ENCODE measurements at regions not wholly inside any gene's neighbourhood (a gene's known extent, or its start where the extent isn't known, plus 50 kb on each side); places are given as distances from the start of the nearest gene placed in this dataset.
"Not testable (repeated sequence)": the region's sequence is repeated elsewhere in the genome, so short reads cannot be mapped to it uniquely, and the experiment has no call there.

GRCh38 chr14:28820677-28821076 is 54.1 kb downstream of the FOXG1 start:
- Mint-ChIP-seq H3K27me3 (ENCODE audit: low read depth) (no peaks in the 10 kb centered on the region), H3K36me3 (ENCODE audit: low read depth) (no peaks in the 10 kb centered on the region), H3K27ac (no peak overlapping the region), H3K9me3 (peaks cover 5% of the 10 kb centered on the region), H3K4me3 (no peak overlapping the region), H3K4me1 (no peaks in the 10 kb centered on the region)
- no peak for TF ChIP-seq CTCF (IDR thresholded peaks at IDR 0.05; ENCODE audit: unreplicated experiment in 3 of 3)

DNA sequence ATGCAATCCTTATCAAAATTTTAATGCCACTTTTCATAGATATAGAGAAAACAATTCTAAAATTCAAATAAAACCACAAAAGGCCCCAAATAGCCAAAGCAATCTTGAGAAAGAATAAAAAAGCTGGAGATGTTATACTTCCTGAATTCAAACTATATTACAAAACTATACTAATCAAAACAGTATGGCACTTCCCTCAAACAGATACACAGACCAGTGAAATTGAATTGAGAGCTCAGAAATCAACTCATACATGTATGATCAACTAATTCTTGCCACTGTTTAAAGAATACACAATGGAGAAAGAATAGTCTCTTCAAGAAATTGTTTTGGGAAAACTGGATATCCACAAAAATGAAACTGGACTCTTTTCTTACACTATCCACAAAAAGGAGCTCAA is 55.4 kb downstream of the FOXG1 start:
- H3K4me3 Mint-ChIP-seq = no peak overlapping the region
- no peak for TF ChIP-seq CTCF (IDR thresholded peaks at IDR 0.05; ENCODE audit: unreplicated experiment in 3 of 3)
- H3K27me3 Mint-ChIP-seq (ENCODE audit: low read depth) = no peaks in the 10 kb centered on the region
- H3K27ac Mint-ChIP-seq = no peak overlapping the region
- peaks cover 5% of the 10 kb centered on the region for H3K9me3 Mint-ChIP-seq
- H3K36me3 Mint-ChIP-seq (ENCODE audit: low read depth) = no peaks in the 10 kb centered on the region
- no peaks in the 10 kb centered on the region for H3K4me1 Mint-ChIP-seq

DNA sequence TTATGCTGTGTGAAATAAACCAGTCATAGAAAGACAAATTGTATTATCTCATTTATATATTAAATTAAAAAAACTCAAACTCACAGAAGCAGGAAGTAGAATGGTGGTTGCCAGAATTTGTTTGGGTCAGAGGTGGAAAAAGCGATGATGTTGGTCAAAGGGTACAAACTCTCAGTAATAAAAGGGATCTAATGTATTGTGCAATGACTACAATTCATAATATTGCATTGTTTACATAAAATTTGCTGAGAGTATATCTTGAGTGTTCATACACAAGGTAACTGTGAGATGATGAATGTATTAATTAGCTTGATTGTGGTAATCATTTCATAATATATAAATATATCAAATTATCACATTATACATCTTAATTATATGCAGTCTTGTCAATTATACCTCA is 56.7 kb downstream of the FOXG1 start:
- TF ChIP-seq CTCF (IDR thresholded peaks at IDR 0.05; ENCODE audit: unreplicated experiment in 3 of 3) = no peak
- H3K4me3 Mint-ChIP-seq = no peak overlapping the region
- H3K36me3 Mint-ChIP-seq (ENCODE audit: low read depth) = no peaks in the 10 kb centered on the region
- H3K9me3 Mint-ChIP-seq = peaks cover 5% of the 10 kb centered on the region
- H3K4me1 Mint-ChIP-seq = no peaks in the 10 kb centered on the region
- H3K27ac Mint-ChIP-seq = no peak overlapping the region
- no peaks in the 10 kb centered on the region for H3K27me3 Mint-ChIP-seq (ENCODE audit: low read depth)

DNA sequence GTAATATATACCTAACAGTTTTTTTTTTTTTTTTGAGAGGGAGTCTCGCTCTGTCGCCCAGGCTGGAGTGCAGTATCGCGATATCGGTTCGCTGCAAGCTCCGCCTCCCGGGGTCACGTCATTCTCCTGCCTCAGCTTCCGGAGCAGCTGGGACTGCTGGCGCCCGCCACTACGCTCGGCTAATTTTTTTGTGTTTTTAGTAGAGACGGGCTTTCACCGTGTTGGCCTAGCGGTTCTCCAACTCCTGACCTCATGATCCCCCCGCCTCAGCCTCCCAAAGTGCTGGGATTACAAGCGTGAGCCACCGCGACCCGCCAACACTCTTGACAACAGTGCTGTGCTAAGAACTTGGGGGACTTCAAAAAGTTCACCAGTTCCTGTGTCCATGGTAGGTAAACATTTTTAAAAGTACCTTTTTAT is 63.5 kb downstream of the FOXG1 start:
- Mint-ChIP-seq H3K27me3 (ENCODE audit: low read depth) (no peaks in the 10 kb centered on the region), H3K36me3 (ENCODE audit: low read depth) (no peaks in the 10 kb centered on the region), H3K4me3 (no peak overlapping the region), H3K9me3 (no peaks in the 10 kb centered on the region), H3K4me1 (no peaks in the 10 kb centered on the region), H3K27ac (no peak overlapping the region)
- no peak for TF ChIP-seq CTCF (IDR thresholded peaks at IDR 0.05; ENCODE audit: unreplicated experiment in 3 of 3)

GRCh38 chr14:28831126-28831525 is 64.5 kb downstream of the FOXG1 start:
- H3K36me3 Mint-ChIP-seq (ENCODE audit: low read depth) = no peaks in the 10 kb centered on the region
- H3K9me3 Mint-ChIP-seq = no peaks in the 10 kb centered on the region
- no peak overlapping the region for H3K4me3 Mint-ChIP-seq
- no peak overlapping the region for H3K27ac Mint-ChIP-seq
- no peak for TF ChIP-seq CTCF (IDR thresholded peaks at IDR 0.05; ENCODE audit: unreplicated experiment in 3 of 3)
- no peaks in the 10 kb centered on the region for H3K27me3 Mint-ChIP-seq (ENCODE audit: low read depth)
- H3K4me1 Mint-ChIP-seq = no peaks in the 10 kb centered on the region

DNA sequence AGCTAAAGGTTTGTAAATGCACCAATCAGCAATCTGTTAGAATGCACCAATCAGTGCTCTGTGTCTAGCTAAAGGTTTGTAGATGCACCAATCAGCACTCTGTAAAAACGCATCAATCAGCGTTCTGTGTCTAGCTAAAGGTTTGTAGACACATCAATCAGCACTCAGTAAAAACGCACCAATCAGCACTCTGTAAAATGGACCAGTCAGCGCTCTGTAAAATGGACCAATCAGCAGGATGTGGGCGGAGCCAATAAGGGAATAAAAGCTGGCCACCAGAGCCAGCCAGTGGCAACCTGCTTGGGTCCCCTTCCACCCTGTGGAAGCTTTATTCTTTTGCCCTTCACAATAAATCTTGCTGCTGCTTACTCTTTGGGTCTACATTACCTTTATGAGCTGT is 76.0 kb downstream of the FOXG1 start:
- H3K4me3 Mint-ChIP-seq; H3K27me3 Mint-ChIP-seq (ENCODE audit: low read depth); H3K9me3 Mint-ChIP-seq; H3K36me3 Mint-ChIP-seq (ENCODE audit: low read depth); H3K27ac Mint-ChIP-seq; H3K4me1 Mint-ChIP-seq: not testable (repeated sequence)

DNA sequence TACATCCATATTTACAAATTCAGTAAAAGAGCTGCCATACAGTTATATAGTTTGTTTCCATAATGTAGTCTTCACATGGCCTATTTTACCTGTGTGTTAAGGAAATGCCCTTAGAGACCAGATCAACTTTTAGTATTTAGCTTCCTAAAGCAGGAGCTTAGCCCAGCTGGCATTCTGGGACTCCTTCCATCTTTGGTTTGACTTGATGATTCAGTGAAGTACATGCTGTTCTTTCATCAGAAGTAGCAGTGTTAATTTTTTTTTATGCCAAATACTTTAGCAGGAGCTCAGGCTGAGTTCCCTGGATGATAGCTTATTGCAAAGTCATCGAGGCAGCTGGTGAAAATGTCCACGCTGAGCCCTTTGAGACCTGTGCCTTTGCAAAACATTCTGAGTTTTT is 101.0 kb downstream of the FOXG1 start:
- no peak for TF ChIP-seq CTCF (IDR thresholded peaks at IDR 0.05; ENCODE audit: unreplicated experiment in 3 of 3)
- no peaks in the 10 kb centered on the region for H3K27me3 Mint-ChIP-seq (ENCODE audit: low read depth)
- H3K9me3 Mint-ChIP-seq = no peaks in the 10 kb centered on the region
- no peak overlapping the region for H3K27ac Mint-ChIP-seq
- H3K4me1 Mint-ChIP-seq = no peaks in the 10 kb centered on the region
- H3K36me3 Mint-ChIP-seq (ENCODE audit: low read depth) = no peaks in the 10 kb centered on the region
- H3K4me3 Mint-ChIP-seq = no peak overlapping the region

All from nephron (organoid).